ENCODE measurements at regions not wholly inside any gene's neighbourhood (a gene's known extent, or its start where the extent isn't known, plus 50 kb on each side); places are given as distances from the start of the nearest gene placed in this dataset.
"Not testable (repeated sequence)": the region's sequence is repeated elsewhere in the genome, so short reads cannot be mapped to it uniquely, and the experiment has no call there.

DNA sequence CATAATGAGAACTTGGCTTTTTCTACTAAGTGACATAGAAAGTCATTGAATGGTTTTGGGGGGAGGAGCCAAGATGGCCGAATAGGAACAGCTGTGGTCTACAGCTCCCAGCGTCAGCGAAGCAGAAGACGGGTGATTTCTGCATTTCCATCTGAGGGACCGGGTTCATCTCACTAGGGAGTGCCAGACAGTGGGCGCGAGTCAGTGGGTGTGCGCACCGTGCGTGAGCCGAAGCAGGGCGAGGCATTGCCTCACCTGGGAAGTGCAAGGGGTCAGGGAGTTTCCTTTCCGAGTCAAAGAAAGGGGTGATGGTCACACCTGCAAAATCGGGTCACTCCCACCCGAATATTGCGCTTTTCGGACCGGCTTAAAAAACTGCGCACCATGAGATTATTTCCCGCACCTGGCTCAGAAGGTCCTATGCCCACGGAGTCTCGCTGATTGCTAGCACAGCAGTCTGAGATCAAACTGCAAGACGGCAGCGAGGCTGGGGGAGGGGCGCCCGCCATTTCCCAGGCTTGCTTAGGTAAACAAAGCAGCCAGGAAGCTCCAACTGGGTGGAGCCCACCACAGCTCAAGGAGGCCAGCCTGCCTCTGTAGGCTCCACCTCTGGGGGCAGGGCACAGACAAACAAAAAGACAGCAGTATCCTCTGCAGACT, 235.2 kb upstream of the ARHGAP42 start:
- TF ChIP-seq, protein P1, sequence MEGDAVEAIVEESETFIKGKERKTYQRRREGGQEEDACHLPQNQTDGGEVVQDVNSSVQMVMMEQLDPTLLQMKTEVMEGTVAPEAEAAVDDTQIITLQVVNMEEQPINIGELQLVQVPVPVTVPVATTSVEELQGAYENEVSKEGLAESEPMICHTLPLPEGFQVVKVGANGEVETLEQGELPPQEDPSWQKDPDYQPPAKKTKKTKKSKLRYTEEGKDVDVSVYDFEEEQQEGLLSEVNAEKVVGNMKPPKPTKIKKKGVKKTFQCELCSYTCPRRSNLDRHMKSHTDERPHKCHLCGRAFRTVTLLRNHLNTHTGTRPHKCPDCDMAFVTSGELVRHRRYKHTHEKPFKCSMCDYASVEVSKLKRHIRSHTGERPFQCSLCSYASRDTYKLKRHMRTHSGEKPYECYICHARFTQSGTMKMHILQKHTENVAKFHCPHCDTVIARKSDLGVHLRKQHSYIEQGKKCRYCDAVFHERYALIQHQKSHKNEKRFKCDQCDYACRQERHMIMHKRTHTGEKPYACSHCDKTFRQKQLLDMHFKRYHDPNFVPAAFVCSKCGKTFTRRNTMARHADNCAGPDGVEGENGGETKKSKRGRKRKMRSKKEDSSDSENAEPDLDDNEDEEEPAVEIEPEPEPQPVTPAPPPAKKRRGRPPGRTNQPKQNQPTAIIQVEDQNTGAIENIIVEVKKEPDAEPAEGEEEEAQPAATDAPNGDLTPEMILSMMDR (IDR thresholded peaks at IDR 0.05; ENCODE audit: poor library complexity) = not testable (repeated sequence)
- TF ChIP-seq EZH2phosphoT487 (IDR thresholded peaks at IDR 0.05; ENCODE audit: low read depth, severe bottlenecking, unreplicated experiment) = not testable (repeated sequence)

All from hepatocyte (in vitro differentiated cells).